Endodermal cell (in vitro differentiated cells): ENCODE measurements at regions not wholly inside any gene's neighbourhood (a gene's known extent, or its start where the extent isn't known, plus 50 kb on each side); places are given as distances from the start of the nearest gene placed in this dataset.

Source experiments
- DNase-seq: peaks from one replicate; pipeline ENCODE4 v3.0.0-alpha.2; 2017
- H3K27ac ChIP-seq: 2 replicates; pipeline ENCODE4 v1.5.1; 2013; ENCODE audit warnings: mild to moderate bottlenecking, low read depth, low read length, moderate library complexity
- H3K27me3 ChIP-seq: 2 replicates; pipeline ENCODE4 v1.6.1; 2013; ENCODE audit warnings: mild to moderate bottlenecking, low read length, moderate library complexity; ENCODE audit not compliant: insufficient read depth, control insufficient read depth, poor library complexity, severe bottlenecking
- H3K36me3 ChIP-seq: 2 replicates; pipeline ENCODE4 v1.7.0; 2013; ENCODE audit warnings: mild to moderate bottlenecking, low read length, moderate library complexity; ENCODE audit not compliant: control insufficient read depth, insufficient read depth
- H3K4me1 ChIP-seq: one replicate; pipeline ENCODE4 v1.7.0; 2013; ENCODE audit warnings: low read length; ENCODE audit not compliant: control insufficient read depth, insufficient read depth
- H3K4me3 ChIP-seq: 2 replicates; pipeline ENCODE4 v1.5.1; 2013; ENCODE audit warnings: mild to moderate bottlenecking, low read length, moderate library complexity
- H3K9ac ChIP-seq: 2 replicates; pipeline ENCODE4 v1.6.1; 2013; ENCODE audit warnings: mild to moderate bottlenecking, low read length, moderate library complexity; ENCODE audit not compliant: poor library complexity, severe bottlenecking; ENCODE audit errors: extremely low read depth
- H3K9me3 ChIP-seq: 2 replicates; pipeline ENCODE4 v1.6.1; 2013; ENCODE audit warnings: mild to moderate bottlenecking, low read length, moderate library complexity; ENCODE audit not compliant: control insufficient read depth
- H3K27ac Mint-ChIP-seq: 2 replicates; pipeline ENCODE4 v1.8.0; 2020; ENCODE audit warnings: mixed read lengths
- H3K27me3 Mint-ChIP-seq: 2 replicates; pipeline ENCODE4 v1.8.0; 2021; ENCODE audit warnings: mild to moderate bottlenecking, mixed read lengths; ENCODE audit not compliant: insufficient read depth
- H3K36me3 Mint-ChIP-seq: 2 replicates; pipeline ENCODE4 v1.8.0; 2020; ENCODE audit warnings: low read depth, mixed read lengths
- H3K4me1 Mint-ChIP-seq: 2 replicates; pipeline ENCODE4 v1.8.0; 2020; ENCODE audit warnings: mixed read lengths
- H3K4me3 Mint-ChIP-seq: 2 replicates; pipeline ENCODE4 v1.8.0; 2020; ENCODE audit warnings: mild to moderate bottlenecking, moderate library complexity, mixed read lengths
- H3K9me3 Mint-ChIP-seq: 2 replicates; pipeline ENCODE4 v1.8.0; 2020; ENCODE audit warnings: mild to moderate bottlenecking, mixed read lengths
- CTCF ChIP-seq: fragments of 200-600 bp; sonication (generic); conservative IDR thresholded peaks from 2 replicates; pipeline ENCODE4 v1.5.0; 2021; ENCODE audit warnings: antibody characterized with exemption, mild to moderate bottlenecking
- WGBS, 2 experiments: methylation state at CpG; one replicate each; pipeline versions ENCODE4 v1.1.5 to v1.1.7; 2013; ENCODE audit warnings: missing lambda C conversion rate in 2 of 2, mixed read lengths in 1 of 2; ENCODE audit not compliant: insufficient coverage in 1 of 2, insufficient read length in 1 of 2; 5-methylcytosine and 5-hydroxymethylcytosine counted together

DNA sequence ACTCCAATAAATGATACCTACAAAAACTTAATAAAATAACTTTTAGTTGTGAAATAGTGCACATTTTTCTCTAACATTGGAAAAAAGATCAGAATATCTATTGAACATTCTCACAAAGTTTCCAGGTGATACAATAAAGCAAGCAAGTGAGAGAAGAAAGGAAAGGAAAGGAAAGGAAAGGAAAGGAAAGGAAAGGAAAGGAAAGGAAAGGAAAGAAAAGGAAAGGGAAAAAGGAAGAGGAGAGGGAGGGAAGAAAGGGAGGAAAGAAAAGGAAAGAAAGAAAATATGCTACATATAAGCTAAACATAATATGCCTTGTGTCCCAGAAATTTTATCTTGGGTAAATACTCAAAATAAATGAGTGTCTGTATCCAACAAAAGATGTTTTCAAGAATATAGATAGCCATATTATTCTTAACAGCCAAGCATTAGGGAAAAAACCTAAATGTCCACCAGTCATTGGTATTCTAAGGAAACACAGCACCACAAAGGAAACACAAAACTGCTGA is 510.2 kb upstream of the ZWINT start:
- DNase-seq, result no peak
- Histone ChIP-seq H3K4me1 (no peaks in the 10 kb centered on the region), H3K36me3 (no peaks in the 10 kb centered on the region), H3K27me3 (no peaks in the 10 kb centered on the region), H3K4me3 (no peak overlapping the region), H3K9me3 (no peaks in the 10 kb centered on the region), H3K27ac (no peak overlapping the region), H3K9ac (no peak overlapping the region)
- Mint-ChIP-seq H3K9me3 (no peaks in the 10 kb centered on the region), H3K36me3 (no peaks in the 10 kb centered on the region), H3K4me3 (no peak overlapping the region), H3K27me3 (no peaks in the 10 kb centered on the region), H3K27ac (no peak overlapping the region), H3K4me1 (no peaks in the 10 kb centered on the region)
- no peak for TF ChIP-seq CTCF

GRCh38 chr10:56867236-56867635 is 506.2 kb upstream of the ZWINT start:
- Mint-ChIP-seq H3K9me3 (no peaks in the 10 kb centered on the region), H3K36me3 (no peaks in the 10 kb centered on the region), H3K4me3 (no peak overlapping the region), H3K27me3 (no peaks in the 10 kb centered on the region), H3K4me1 (no peaks in the 10 kb centered on the region), H3K27ac (no peak overlapping the region)
- no peak for DNase-seq
- Histone ChIP-seq H3K9me3 (no peaks in the 10 kb centered on the region), H3K36me3 (no peaks in the 10 kb centered on the region), H3K4me3 (no peak overlapping the region), H3K4me1 (no peaks in the 10 kb centered on the region), H3K27me3 (no peaks in the 10 kb centered on the region), H3K27ac (no peak overlapping the region), H3K9ac (no peak overlapping the region)
- no peak for TF ChIP-seq CTCF
- WGBS, 2 experiments, result 91 to 95% methylated on average over 3 of the region's 3 CpGs

- Mint-ChIP-seq H3K36me3 (no peaks in the 10 kb centered on the region), H3K27me3 (no peaks in the 10 kb centered on the region), H3K4me3 (no peak overlapping the region), H3K27ac (no peak overlapping the region), H3K9me3 (no peaks in the 10 kb centered on the region), H3K4me1 (no peaks in the 10 kb centered on the region)
- Histone ChIP-seq H3K36me3 (no peaks in the 10 kb centered on the region), H3K9me3 (no peaks in the 10 kb centered on the region), H3K4me1 (no peaks in the 10 kb centered on the region), H3K27me3 (no peaks in the 10 kb centered on the region), H3K27ac (no peak overlapping the region), H3K4me3 (no peak overlapping the region), H3K9ac (no peak overlapping the region)
- TF ChIP-seq CTCF, result no peak
- DNase-seq, result no peak
- 92% methylated on average over 1 to 2 of the region's 2 CpGs for WGBS, 2 experiments
These were observed 495.5 kb upstream of the ZWINT start for GRCh38 chr10:56856569-56856968.
